HG02623 (cell line): ENCODE measurements at regions not wholly inside any gene's neighbourhood (a gene's known extent, or its start where the extent isn't known, plus 50 kb on each side); places are given as distances from the start of the nearest gene placed in this dataset.
"Not testable (repeated sequence)": the region's sequence is repeated elsewhere in the genome, so short reads cannot be mapped to it uniquely, and the experiment has no call there.

Experiments
- ATAC-seq: cut with Tn5 transposase; IDR thresholded peaks from one replicate; pipeline ENCODE4 v1.9.1; 2021; ENCODE audit warnings: moderate library complexity; ENCODE audit not compliant: unreplicated experiment

DNA sequence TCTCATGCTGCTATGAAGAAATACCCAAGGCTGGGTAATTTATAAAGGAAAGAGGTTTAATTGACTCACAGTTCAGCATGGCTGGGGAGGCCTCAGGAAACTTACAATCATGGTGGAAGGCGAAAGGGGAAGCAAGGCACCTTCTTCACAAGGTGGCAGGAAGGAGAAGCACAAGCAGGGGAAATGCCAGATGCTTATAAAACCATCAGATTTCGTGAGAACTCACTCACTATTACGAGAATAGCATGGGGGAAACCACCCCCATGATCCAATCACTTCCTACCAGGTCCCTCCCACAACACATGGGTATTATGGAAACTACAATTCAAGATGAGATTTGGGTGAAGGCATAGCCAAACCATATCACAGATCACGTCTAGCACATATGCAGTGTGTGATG, 61.8 kb upstream of the MARCKS start:
- ATAC-seq: not testable (repeated sequence)

DNA sequence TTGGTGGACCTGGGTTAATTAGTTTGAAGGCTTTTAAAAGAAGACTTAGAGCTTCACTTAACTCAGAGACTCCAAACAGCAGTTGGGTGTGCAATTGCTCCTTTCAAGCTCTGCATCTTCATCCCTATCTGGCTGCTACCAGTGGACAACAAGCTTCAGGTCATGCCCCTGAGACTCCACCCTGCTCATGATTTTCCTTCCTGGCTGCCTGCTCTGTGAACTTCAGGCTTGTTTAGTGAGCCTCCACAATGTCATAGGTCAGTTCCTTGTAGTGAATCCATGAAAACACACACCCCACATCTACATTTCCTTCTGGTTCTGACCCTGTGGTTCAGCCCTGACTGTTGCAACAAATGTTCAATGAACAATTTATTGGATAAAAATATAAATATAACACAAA, 61.1 kb upstream of the MARCKS start:
- no peak for ATAC-seq

DNA sequence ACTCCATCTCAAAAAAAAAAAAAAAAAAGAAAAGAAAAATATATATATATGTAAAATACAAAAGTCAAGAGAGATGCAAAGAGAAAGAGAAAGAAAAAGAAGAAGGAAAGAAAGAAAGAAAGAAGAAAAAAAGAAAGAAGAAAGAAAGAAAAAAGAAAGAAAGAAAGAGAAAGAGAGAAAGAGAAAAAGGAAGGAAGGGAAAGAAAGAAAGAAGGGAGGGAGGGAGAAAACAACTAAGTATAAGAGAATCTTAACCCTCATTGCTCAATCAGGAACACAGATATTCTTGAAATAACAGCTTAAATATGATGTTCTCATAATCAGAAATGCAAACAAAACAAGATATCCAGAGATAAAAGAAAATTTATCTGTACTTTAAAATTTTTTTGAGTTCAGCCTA, 54.4 kb upstream of the MARCKS start:
- ATAC-seq: no peak

DNA sequence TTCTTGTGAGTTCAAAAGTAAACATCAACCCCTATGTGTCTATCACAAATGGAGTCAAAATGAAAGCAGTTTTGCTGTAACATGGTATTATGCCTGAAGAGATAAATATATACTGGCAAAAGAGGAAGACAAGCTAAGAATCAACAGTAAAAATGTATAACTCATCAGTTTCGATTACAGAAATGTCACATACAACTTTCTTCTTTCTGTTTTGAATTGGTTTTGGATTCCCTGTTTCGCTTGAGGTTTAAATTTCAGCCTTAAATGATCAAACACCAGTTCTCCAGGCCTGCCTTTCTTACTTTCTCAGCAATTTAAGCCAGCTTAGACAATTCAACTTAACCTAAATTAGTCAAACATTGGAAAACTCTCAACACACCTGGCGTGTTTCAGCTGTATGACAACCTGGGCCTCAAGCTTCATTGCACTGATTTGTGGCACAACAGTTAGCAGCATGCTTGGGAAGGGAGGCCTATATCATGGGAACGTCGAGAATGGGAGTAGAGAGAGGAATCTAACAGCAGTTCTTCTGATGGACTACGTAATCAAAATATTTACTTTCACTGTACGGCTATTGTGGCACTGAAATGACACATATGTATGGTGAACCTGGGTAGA, 51.9 kb upstream of the MARCKS start:
- peak; percentile 92 for ATAC-seq

DNA sequence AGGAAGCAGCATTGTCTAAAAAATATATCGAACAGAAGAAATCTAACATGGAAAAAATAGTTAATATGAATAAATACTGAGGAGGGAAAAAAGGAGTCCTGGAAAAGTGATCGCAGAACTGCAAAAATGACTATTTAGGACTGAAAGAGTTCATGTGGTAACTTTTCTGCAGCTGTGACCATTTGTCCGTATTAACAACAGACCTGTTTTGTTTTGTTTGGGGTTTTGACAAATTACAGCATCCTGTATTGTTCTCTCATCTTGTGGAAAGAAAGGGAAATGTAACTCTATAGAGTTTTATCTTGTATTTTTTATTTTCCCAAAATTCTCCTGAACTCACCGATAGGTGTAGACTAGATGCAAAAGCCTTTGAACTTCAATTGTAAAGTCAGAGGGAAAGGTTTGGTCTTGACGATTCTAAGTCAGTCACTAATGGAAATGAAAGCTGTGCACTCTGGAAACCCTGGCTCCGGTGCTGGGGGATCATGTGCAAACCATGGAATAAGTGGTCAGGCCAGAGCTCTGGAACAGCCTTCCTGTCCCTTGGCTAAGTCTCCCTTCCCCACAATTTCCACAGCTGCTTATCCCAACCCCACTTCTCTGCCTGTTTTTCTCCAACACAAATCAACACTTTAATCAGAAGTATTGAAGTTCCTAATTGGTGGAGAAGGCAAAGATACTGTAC, 51.2 kb upstream of the MARCKS start:
- no peak for ATAC-seq
